T-helper 17 cell (primary cell): ENCODE measurements at regions not wholly inside any gene's neighbourhood (a gene's known extent, or its start where the extent isn't known, plus 50 kb on each side); places are given as distances from the start of the nearest gene placed in this dataset.

Experiments
- ATAC-seq: fragments of 150-1000 bp; cut with Tn5 transposase; 2 replicates; pipeline ENCODE4 v1.10.0; 2021; ENCODE audit warnings: mild to moderate bottlenecking, moderate library complexity
- DNase-seq, 3 donors: peaks; one replicate each; pipeline versions ENCODE4 v3.0.0 to v3.0.0-alpha.2; 2020 to 2021
- H3K9me3 ChIP-seq: one replicate; pipeline ENCODE4 v1.7.0; 2013; ENCODE audit warnings: low read length, mild to moderate bottlenecking; ENCODE audit not compliant: control insufficient read depth, poor library complexity, severe bottlenecking
- H3K27ac Mint-ChIP-seq: one replicate; pipeline ENCODE4 v1.8.0; 2022; ENCODE audit warnings: mild to moderate bottlenecking, moderate library complexity, mixed read lengths
- H3K27me3 Mint-ChIP-seq: one replicate; pipeline ENCODE4 v1.8.0; 2022; ENCODE audit warnings: mixed read lengths
- H3K36me3 Mint-ChIP-seq: one replicate; pipeline ENCODE4 v1.8.0; 2022; ENCODE audit warnings: low read depth, mixed read lengths
- H3K4me1 Mint-ChIP-seq: one replicate; pipeline ENCODE4 v1.8.0; 2022; ENCODE audit warnings: mild to moderate bottlenecking, mixed read lengths
- H3K4me3 Mint-ChIP-seq: one replicate; pipeline ENCODE4 v1.8.0; 2022; ENCODE audit warnings: mild to moderate bottlenecking, moderate library complexity, mixed read lengths

DNA sequence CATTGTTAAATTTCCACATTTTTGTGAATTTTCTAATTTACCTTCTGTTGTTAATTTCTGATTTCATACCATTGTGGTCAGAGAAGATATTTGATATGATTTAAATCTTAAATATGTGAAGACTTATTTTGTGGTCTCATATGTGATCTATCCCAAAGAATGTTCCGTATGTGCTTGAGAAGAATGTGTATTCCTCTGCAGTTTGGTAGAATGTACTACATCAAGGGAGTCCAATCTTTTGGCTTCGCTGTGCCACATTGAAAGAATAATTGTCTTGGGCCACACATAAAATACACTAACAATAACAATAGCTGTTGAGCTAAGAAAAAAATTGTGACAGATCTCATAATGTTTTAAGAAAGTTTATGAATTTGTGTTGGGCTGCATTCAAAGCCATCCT, 140.7 kb upstream of the PRNP start:
- Mint-ChIP-seq H3K27me3 (peaks cover 69% of the 10 kb centered on the region), H3K27ac (no peak overlapping the region), H3K4me1 (no peaks in the 10 kb centered on the region), H3K36me3 (no peaks in the 10 kb centered on the region), H3K4me3 (no peak overlapping the region)
- no peak for ATAC-seq
- no peak for DNase-seq
- no peaks in the 10 kb centered on the region for H3K9me3 ChIP-seq

- no peaks in the 10 kb centered on the region for H3K9me3 ChIP-seq
- Mint-ChIP-seq H3K27ac (no peak overlapping the region), H3K4me3 (no peak overlapping the region), H3K27me3 (peaks cover 67% of the 10 kb centered on the region), H3K36me3 (no peaks in the 10 kb centered on the region), H3K4me1 (no peaks in the 10 kb centered on the region)
- DNase-seq (no peak), ATAC-seq (no peak)
Observed at GRCh38 chr20:4544765-4545164, 141.5 kb upstream of the PRNP start.

DNA sequence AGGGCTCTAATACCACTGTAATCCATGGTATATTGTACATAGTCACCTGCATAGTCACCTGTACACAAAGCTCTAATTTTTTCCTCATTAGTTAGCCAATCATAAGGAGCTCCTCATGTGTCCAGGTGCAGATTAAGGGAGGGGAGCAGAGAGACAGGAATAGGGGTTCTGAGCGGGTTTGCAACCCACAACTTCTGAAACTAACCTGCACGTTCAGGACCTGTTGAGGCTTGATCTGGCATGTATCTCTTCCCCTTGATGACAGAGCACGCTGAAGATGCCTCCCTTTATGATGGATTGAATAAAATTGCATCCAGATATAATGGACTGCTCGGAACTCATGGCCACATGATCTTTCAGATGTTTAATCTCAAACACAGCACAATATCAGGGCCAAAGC, 144.0 kb upstream of the PRNP start:
- no peak for ATAC-seq
- no peaks in the 10 kb centered on the region for H3K9me3 ChIP-seq
- Mint-ChIP-seq H3K4me3 (no peak overlapping the region), H3K4me1 (no peaks in the 10 kb centered on the region), H3K36me3 (no peaks in the 10 kb centered on the region), H3K27me3 (peaks cover 59% of the 10 kb centered on the region), H3K27ac (no peak overlapping the region)
- DNase-seq: no peak

GRCh38 chr20:4534315-4534714, 151.9 kb upstream of the PRNP start:
- peaks cover 4% of the 10 kb centered on the region for H3K9me3 ChIP-seq
- Mint-ChIP-seq H3K27me3 (peaks cover 34% of the 10 kb centered on the region), H3K4me3 (no peak overlapping the region), H3K27ac (no peak overlapping the region), H3K36me3 (no peaks in the 10 kb centered on the region), H3K4me1 (no peaks in the 10 kb centered on the region)
- ATAC-seq (no peak), DNase-seq (no peak)

DNA sequence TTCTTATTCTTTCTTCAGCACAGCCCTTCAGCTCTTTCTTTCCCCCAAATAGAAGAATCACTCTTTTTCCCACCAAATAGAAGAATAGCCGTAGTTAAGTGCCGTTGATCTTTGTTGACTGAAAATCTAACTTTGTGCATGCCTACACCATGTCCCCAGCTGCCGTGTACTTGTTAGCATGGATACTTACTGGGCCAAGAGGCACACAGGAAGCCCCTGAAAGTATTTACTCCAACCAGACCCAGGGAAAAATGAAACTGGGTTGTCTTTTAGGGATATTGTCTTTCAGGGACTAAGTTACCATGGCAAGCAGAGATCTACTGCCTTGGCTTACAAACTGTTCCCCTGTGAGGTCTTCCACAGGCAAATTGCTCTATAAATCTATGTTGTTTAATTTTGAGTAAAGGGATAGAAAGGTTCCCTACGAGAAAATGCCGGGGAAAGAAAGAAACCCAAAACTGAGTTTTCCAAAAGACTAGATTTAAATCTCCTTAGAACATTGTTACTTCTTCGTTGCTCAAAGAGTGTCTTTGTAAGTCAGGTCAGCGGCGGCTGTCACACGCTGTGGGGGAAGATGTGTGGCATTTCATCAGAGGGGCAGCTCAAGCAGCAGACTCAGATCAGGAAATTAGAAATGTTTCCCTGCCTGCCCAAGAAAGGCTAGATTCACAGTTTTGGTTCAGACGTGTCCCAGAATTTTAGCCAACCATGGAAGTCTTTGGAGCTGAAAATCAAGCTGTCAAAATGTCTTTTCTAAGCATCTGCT, 152.7 kb upstream of the PRNP start:
- Mint-ChIP-seq H3K4me1 (no peaks in the 10 kb centered on the region), H3K36me3 (no peaks in the 10 kb centered on the region), H3K4me3 (no peak overlapping the region), H3K27ac (no peak overlapping the region), H3K27me3 (peaks cover 34% of the 10 kb centered on the region)
- ATAC-seq (no peak), DNase-seq (no peak)
- H3K9me3 ChIP-seq: peaks cover 4% of the 10 kb centered on the region

GRCh38 chr20:4532772-4533171, 153.5 kb upstream of the PRNP start:
- H3K4me1 Mint-ChIP-seq: no peaks in the 10 kb centered on the region
- H3K9me3 ChIP-seq: peaks cover 4% of the 10 kb centered on the region
- ATAC-seq: no peak
- DNase-seq: no peak
- H3K27ac Mint-ChIP-seq: no peak overlapping the region
- peaks cover 29% of the 10 kb centered on the region for H3K27me3 Mint-ChIP-seq
- H3K36me3 Mint-ChIP-seq: no peaks in the 10 kb centered on the region
- no peak overlapping the region for H3K4me3 Mint-ChIP-seq

- no peak overlapping the region for H3K4me3 Mint-ChIP-seq
Observed at GRCh38 chr20:4524792-4525191, 161.5 kb upstream of the PRNP start.

DNA sequence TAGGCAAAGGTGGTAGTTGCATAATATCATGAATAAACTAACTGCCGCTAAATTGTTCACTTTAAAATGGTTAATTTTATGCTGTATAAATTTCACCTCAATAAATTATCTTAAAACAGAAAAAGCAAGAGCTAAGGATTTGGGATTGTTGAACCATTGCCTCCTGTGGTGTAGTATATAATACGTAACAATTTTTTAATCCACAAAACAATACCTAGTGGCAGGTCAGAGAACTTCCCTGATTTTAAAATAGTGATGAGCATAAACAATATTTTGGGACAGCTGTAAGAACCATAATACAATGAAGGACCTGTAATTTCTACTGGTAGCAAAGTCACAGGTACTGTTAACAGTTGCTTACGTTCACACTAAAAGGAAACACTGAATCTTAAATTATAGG, 161.9 kb upstream of the PRNP start:
- Mint-ChIP-seq H3K27me3 (peaks cover 19% of the 10 kb centered on the region), H3K4me3 (no peak overlapping the region), H3K36me3 (no peaks in the 10 kb centered on the region), H3K4me1 (no peaks in the 10 kb centered on the region), H3K27ac (no peak overlapping the region)
- DNase-seq (no peak), ATAC-seq (no peak)
- H3K9me3 ChIP-seq: no peaks in the 10 kb centered on the region

More at GRCh38 chr20:4524792-4525191, 161.5 kb upstream of the PRNP start:
- peaks cover 14% of the 10 kb centered on the region for H3K27me3 Mint-ChIP-seq
- no peak for DNase-seq
- no peak overlapping the region for H3K27ac Mint-ChIP-seq
- ATAC-seq: no peak
- H3K9me3 ChIP-seq: peaks cover 4% of the 10 kb centered on the region
- H3K4me1 Mint-ChIP-seq: no peaks in the 10 kb centered on the region
- H3K36me3 Mint-ChIP-seq: no peaks in the 10 kb centered on the region

- DNase-seq (no peak), ATAC-seq (no peak)
- H3K4me3 Mint-ChIP-seq: no peak overlapping the region
- H3K9me3 ChIP-seq: no peaks in the 10 kb centered on the region
- H3K27ac Mint-ChIP-seq: no peak overlapping the region
- no peaks in the 10 kb centered on the region for H3K36me3 Mint-ChIP-seq
- peaks cover 34% of the 10 kb centered on the region for H3K27me3 Mint-ChIP-seq
- no peaks in the 10 kb centered on the region for H3K4me1 Mint-ChIP-seq
Observed at GRCh38 chr20:4522310-4522709, 163.9 kb upstream of the PRNP start.

DNA sequence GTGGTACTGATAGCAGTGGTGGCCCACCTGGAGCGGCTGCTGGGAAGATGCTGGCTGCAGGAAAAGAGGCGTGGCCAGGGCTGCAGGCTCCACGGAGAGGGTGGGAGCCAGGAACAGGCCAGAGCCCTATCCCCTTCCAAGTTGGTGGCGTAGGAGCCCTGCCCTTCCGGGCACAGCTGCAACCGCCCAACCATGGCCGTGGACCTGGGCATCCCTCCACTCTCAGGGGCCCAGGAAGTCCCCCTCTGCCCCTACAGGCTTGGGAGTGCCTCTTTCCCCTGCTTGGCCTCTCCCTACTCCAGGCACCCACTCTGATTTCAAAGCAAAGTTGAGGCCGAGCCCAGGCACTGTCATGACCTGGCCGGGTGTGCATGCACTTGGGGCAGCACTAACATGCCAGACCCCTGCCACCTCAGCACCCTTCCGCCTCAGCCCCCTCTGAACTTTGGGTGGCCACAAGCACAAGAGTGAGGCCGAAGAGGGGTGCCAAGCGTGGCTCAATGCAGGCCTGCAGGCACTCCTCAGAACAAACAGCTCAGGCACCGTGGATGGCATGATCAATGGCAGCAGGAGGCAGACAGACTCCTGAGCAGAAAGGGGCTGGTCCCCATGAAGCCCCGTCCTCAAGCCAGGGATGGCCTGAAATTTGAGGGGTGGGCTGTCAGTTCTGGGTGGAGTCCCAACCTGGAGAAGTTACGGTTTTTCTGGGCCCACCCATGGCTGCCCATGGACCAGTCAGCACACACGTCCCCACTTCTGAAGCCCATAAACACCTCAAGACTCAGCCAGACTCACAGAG, 164.9 kb upstream of the PRNP start:
- H3K27ac Mint-ChIP-seq: no peak overlapping the region
- no peaks in the 10 kb centered on the region for H3K4me1 Mint-ChIP-seq
- no peaks in the 10 kb centered on the region for H3K9me3 ChIP-seq
- ATAC-seq: no peak
- H3K4me3 Mint-ChIP-seq: no peak overlapping the region
- H3K27me3 Mint-ChIP-seq: peaks cover 44% of the 10 kb centered on the region
- H3K36me3 Mint-ChIP-seq: no peaks in the 10 kb centered on the region
- DNase-seq: no peak

- Mint-ChIP-seq H3K36me3 (peaks cover 4% of the 10 kb centered on the region), H3K27me3 (peaks cover 58% of the 10 kb centered on the region), H3K27ac (no peak overlapping the region), H3K4me1 (no peaks in the 10 kb centered on the region), H3K4me3 (no peak overlapping the region)
- DNase-seq (no peak), ATAC-seq (no peak)
- H3K9me3 ChIP-seq: no peaks in the 10 kb centered on the region
Observed at GRCh38 chr20:4519534-4519933, 166.7 kb upstream of the PRNP start.

GRCh38 chr20:4516876-4517275, 169.4 kb upstream of the PRNP start:
- H3K4me1 Mint-ChIP-seq: no peaks in the 10 kb centered on the region
- no peak for ATAC-seq
- DNase-seq: no peak
- H3K9me3 ChIP-seq: no peaks in the 10 kb centered on the region
- H3K4me3 Mint-ChIP-seq: no peak overlapping the region
- no peak overlapping the region for H3K27ac Mint-ChIP-seq
- H3K36me3 Mint-ChIP-seq: peaks cover 6% of the 10 kb centered on the region
- H3K27me3 Mint-ChIP-seq: peaks cover 70% of the 10 kb centered on the region

DNA sequence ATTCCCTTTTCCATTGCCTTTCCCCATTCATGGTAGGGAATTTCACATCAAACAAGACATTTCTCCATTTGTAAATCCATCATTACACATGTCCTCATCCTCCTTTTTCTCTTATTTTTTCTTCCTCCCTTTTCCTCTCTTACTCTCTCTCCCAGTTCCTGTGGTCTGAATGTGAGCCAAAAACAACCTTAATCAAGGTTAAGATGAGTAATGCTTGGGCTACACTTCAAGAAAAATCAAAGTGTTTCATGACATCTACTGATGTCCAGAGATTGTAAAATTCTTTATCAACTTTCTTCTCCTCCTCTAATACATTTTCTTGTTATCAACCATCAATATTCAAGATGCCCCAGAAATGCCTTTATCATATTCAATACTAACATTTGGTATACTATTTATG, 172.5 kb upstream of the PRNP start:
- Mint-ChIP-seq H3K27ac (no peak overlapping the region), H3K36me3 (peaks cover 6% of the 10 kb centered on the region), H3K4me1 (no peaks in the 10 kb centered on the region), H3K4me3 (no peak overlapping the region), H3K27me3 (peaks cover 68% of the 10 kb centered on the region)
- no peak for DNase-seq
- ATAC-seq: no peak
- H3K9me3 ChIP-seq: no peaks in the 10 kb centered on the region
